LHCN-M2 (cell line): ENCODE measurements at regions not wholly inside any gene's neighbourhood (a gene's known extent, or its start where the extent isn't known, plus 50 kb on each side); places are given as distances from the start of the nearest gene placed in this dataset.
"Not testable (repeated sequence)": the region's sequence is repeated elsewhere in the genome, so short reads cannot be mapped to it uniquely, and the experiment has no call there.

Source experiments
- DNase-seq: peaks from one replicate; pipeline ENCODE4 v3.0.0-alpha.2; 2012; ENCODE audit warnings: low read depth

DNA sequence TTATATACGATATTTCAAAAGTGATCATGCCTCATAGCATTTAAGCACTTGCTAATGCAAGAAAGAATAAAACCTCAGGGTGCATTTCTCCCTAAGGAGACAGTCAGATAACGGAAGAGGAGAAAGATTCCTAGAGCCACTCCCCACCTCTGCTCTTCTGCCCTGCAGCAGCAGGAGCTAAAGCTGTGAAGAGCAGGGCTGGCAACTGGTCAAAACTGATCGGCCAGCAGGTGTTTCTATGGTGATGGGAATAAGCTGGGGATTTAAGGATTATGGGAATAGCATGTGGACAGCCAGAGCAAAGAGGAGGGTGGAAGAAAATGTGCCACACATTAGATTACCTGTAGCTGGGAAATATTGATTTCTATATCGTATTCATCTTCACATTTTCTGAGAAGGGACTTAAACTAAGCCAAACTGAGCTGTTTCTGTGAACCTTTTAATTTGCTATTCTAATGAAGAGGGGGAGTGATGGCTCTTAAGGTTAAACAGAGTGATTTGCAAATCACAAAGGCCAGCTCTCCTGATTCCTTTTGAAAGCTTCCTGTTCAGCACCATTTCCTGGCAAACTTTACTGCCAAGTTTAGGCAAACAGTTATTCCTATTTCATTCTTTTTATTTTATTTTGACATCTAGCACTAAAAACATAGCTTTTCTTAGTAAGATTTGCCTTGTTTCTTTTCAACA, 268.9 kb upstream of the PFKP start:
- DNase-seq = no peak

GRCh38 chr10:2791774-2792443, 275.4 kb upstream of the PFKP start:
- no peak for DNase-seq

- DNase-seq = no peak
Observed at GRCh38 chr10:2790396-2791188, 276.8 kb upstream of the PFKP start.

- no peak for DNase-seq
Observed at GRCh38 chr10:2786251-2786650, 281.1 kb upstream of the PFKP start.

DNA sequence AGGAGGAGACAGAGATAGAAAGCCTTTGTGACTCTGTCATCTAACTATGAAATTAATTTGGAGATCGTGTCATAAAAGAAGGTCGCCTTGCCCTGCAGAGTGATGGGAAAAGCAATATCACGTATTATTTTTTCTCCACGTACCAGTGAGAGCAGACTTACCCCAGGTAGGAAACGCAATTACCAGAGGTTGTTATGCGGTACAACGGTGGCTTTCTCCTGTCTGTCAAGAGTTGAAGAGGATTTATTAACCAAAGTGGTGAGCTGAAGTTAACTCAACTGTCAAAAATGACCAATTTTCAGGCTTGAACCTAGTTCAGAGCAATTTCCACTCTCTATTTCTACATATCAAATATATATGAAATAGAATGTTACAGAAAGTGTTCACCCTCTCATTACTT, 282.6 kb upstream of the PFKP start:
- no peak for DNase-seq

DNA sequence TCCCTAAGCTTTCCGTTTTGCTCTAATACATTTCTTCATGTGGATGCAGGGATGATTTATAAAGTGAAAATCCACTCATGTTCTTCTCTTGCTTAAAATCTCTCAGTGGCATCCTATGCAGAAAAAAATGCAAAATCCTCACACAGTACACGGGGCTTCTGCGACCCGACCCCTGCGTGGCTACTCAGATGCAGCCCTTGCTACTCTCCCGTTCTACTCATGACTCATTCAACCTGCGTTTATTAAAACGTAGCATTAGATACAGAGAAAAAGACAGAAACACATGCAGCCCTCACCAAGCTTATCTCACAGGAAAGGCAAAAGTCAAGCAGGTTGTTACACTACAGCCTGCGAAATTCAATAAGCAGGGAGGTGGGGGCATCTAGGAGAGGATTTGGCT, 284.4 kb upstream of the PFKP start:
- DNase-seq = no peak

- no peak for DNase-seq
Observed at GRCh38 chr10:2782265-2782664, 285.1 kb upstream of the PFKP start.

GRCh38 chr10:2777666-2778355, 289.5 kb upstream of the PFKP start:
- DNase-seq = no peak

DNA sequence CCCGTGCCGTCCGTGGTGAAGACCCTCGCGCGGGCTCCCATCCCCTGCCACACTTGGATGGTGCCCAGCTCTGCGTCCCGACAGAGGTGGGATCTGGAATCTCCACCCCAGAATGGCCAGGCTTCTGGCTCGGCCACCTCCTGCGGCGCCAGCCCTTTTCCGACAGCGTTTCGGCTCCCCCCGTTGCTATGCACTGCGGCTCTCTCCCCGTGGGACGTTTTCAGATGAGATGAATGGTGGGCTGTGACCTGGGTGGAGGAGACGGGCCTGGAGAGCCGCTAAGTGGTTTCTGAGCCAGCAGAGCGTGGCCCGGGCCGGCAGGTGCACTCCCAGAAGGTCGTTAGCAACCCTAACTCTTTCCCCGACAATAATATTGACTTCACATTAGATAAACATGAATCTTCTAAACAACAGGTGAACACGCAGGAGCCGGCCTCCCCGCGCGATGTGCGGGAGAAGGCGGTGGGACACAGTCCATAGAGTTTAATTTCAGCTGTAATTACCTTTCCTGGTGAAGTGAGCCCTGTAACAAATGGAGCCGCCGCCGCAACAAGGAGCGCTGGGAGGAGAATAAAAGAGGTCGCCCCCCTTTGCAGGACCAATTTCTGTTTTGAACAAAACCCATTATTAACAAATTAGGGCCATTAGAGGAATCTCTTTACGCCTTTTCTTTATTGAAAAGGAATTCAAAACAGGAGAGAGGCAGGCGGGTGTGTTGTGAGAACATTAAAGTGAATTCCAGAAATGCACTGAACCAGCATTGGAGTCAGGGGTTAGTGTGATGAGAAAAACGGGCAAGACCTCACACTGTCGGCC, 294.3 kb upstream of the PFKP start:
- no peak for DNase-seq

DNA sequence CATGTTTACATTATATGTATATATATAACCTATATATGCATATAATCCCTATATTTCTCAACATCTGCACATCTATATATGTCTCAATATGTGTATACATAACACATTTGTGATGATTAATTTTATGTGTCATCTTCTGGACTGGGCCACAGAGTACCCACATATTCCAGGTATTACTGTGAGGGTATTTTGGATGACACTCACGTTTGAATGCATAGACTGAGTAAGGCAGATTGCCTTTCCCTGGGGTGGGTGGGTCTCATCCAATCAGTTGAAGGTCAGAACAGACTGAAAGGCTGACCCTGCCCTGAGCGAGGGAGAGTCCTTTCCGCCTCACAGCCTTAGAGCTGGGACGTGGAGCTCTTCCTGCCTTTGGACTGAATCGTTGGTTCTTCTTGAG, 295.2 kb upstream of the PFKP start:
- DNase-seq = no peak

DNA sequence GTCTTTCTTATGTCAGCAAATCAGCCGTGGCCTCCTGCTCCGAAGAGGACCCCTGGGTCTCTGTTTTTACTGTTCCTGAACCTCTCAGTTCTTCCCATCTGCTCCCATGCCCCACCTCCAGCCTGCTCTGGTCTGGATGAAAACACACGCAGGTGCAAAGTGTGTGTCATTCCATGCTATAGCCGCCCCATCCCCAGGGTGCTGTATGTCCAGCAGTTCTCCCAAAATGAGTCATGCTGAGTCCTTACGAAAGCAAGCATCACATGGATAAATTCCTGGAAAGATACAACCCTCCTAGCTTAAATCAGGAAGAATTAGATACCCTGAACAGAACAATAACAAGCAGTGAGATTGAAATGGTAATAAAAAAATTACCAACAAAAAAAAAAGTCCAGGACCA, 300.1 kb upstream of the PFKP start:
- DNase-seq = not testable (repeated sequence)

DNA sequence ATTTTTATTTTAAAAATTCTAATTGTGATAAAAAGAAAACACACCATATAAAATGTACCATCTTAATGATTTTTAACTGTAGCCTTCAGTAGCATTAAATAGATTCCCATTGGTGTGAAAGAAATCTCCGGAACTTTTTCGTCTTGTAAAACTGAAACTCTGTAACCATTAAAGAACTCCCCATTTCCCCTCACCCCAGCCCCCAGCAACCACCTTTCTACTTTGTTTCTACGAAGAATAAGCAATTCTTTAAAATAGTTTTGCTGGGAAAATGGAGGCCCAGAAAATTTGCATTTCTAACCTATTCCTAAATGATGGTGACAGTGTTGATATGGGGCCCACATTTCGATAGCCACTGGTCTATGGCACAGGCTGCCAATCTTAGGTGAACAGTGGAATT, 305.4 kb upstream of the PFKP start:
- no peak for DNase-seq

GRCh38 chr10:2761311-2761710, 306.0 kb upstream of the PFKP start:
- DNase-seq = no peak

- DNase-seq = no peak
Observed at GRCh38 chr10:2760736-2761135, 306.6 kb upstream of the PFKP start.

DNA sequence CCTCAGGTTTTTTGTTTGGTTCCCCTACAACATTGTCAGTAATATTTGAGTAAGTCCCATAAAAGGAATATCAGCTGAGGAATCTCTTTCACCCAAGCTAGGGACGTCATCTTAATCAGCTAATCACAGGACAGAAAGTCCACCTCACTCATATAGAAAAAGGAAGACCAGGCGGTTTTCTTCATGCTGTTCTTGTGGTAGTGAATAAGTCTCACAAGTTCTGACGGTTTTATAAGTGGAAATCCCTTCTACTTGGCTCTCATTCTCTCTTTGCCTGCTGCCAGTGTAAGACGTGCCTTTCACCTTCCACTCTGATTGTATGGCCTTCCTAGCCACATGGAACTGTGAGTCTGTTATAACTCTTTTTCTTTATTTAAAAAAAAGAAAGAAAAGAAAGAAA, 308.1 kb upstream of the PFKP start:
- no peak for DNase-seq

GRCh38 chr10:2754943-2755342, 312.4 kb upstream of the PFKP start:
- DNase-seq = no peak

DNA sequence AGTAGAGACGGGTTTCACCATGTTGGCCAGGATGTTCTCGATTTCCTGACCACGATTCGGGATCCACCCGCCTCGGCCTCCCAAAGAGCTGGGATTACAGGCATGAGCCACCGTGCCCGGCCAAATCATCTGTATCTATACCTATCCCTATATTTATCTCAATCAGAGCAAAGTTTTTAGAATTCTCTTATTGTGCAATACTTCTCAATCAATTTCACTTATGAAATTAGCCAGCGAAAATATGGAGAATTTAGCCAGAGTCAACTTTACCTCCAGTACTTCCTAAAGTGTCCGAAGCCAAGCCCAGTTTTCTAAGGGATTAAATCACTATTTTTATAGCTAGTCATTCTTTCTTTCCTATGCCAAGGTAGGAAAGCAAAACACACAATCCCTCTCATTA, 319.1 kb upstream of the PFKP start:
- DNase-seq = no peak

DNA sequence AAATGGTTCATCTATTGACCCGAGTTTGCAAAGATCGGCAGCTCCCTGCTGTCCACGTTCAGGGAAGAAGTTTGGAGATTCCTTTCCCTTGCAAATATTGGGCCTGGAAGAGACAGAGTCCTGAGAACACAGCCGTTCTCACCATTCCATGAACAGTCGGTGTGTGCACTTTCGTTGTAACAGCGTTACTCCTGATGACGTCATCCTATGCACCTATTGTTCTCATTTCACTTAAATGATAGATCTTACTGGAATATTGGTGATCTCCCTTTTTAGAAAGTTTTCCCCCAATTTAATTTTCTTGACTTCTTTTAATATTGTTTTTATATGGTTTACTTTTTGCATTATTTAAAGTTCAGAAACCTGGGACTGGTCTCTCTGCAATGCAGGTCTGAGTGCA, 320.7 kb upstream of the PFKP start:
- no peak for DNase-seq

DNA sequence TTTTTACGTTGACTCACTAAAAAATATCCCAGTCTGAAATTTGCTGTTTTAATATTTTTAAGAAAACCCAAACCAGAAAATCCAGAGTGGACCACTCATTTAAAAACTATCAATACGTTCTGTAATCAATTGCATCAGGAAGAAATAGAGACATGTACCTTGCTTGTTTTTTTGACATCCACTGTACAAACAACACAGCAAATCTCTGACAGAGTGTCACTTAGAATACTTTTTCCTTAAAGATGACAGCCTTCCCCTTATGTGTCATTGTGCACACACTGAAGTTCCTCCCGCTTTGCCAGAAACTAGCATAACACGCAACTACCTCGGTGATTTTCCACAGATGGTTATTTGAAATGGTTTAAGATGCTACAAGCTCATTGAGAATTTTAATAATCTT, 321.7 kb upstream of the PFKP start:
- no peak for DNase-seq

GRCh38 chr10:2744547-2745200, 322.7 kb upstream of the PFKP start:
- DNase-seq = no peak

DNA sequence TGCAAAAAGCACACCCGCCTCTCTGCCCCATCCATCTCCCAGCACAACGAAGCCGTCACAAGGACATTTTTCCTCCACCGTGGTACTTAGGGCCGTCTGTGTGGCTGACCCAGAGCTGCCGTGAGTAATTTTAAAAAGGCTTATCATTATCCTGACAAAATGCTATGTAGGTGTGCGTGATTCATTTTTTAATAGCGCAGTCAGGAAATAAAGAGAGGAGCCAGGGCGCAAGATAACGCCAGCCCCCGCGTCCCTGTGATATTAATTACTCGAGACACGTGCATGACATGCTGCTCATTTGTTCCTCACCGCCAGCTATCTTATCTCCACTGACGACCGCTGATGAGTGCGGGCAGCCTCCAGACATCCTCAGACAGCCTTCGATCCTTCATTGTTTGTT, 332.7 kb upstream of the PFKP start:
- DNase-seq = no peak
